Osteocyte (in vitro differentiated cells): ENCODE measurements at regions not wholly inside any gene's neighbourhood (a gene's known extent, or its start where the extent isn't known, plus 50 kb on each side); places are given as distances from the start of the nearest gene placed in this dataset.

Experiments
- DNase-seq: peaks from one replicate; pipeline ENCODE4 v3.0.0; 2021; ENCODE audit warnings: mixed read lengths; ENCODE audit not compliant: unreplicated experiment; ENCODE audit errors: extremely low spot score
- H3K27ac Mint-ChIP-seq: one replicate; pipeline ENCODE4 v1.8.0; 2021; ENCODE audit warnings: mild to moderate bottlenecking, mixed read lengths; ENCODE audit not compliant: unreplicated experiment
- H3K27me3 Mint-ChIP-seq: one replicate; pipeline ENCODE4 v1.8.0; 2021; ENCODE audit warnings: mixed read lengths; ENCODE audit not compliant: unreplicated experiment
- H3K36me3 Mint-ChIP-seq: one replicate; pipeline ENCODE4 v1.8.0; 2021; ENCODE audit warnings: mixed read lengths; ENCODE audit not compliant: unreplicated experiment
- H3K4me1 Mint-ChIP-seq: one replicate; pipeline ENCODE4 v1.8.0; 2021; ENCODE audit warnings: mixed read lengths; ENCODE audit not compliant: unreplicated experiment
- H3K4me3 Mint-ChIP-seq: one replicate; pipeline ENCODE4 v1.8.0; 2021; ENCODE audit warnings: mild to moderate bottlenecking, moderate library complexity, mixed read lengths; ENCODE audit not compliant: unreplicated experiment
- H3K9me3 Mint-ChIP-seq: one replicate; pipeline ENCODE4 v1.8.0; 2021; ENCODE audit warnings: mixed read lengths; ENCODE audit not compliant: unreplicated experiment
- TF ChIP-seq, protein P1 (sequence below): fragments of 200-600 bp; sonication (generic); IDR thresholded peaks from 2 replicates; pipeline ENCODE4 v1.5.0; 2021; ENCODE audit warnings: antibody characterized with exemption, mild to moderate bottlenecking, moderate library complexity

DNA sequence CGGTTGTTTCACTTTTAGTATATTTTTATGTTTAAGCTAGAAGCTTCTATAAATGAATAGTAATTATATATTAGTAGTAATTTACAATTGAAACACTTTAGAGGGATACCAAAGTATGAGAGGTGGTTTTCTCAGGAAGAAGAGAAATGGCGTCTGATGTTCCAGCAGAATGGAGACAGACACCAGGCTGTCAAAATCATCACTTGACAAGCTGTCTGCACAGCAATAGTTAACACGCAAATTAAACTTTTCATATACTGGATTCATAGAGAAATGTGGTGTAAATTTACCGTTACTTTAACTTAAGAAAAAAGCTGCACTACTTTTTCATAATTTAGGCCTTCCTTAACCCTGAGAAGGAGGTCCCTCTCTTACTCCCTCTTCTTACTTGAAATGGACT is 82.6 kb downstream of the FAM217A start:
- H3K4me3 Mint-ChIP-seq = no peak overlapping the region
- H3K36me3 Mint-ChIP-seq = no peaks in the 10 kb centered on the region
- TF ChIP-seq, protein P1, sequence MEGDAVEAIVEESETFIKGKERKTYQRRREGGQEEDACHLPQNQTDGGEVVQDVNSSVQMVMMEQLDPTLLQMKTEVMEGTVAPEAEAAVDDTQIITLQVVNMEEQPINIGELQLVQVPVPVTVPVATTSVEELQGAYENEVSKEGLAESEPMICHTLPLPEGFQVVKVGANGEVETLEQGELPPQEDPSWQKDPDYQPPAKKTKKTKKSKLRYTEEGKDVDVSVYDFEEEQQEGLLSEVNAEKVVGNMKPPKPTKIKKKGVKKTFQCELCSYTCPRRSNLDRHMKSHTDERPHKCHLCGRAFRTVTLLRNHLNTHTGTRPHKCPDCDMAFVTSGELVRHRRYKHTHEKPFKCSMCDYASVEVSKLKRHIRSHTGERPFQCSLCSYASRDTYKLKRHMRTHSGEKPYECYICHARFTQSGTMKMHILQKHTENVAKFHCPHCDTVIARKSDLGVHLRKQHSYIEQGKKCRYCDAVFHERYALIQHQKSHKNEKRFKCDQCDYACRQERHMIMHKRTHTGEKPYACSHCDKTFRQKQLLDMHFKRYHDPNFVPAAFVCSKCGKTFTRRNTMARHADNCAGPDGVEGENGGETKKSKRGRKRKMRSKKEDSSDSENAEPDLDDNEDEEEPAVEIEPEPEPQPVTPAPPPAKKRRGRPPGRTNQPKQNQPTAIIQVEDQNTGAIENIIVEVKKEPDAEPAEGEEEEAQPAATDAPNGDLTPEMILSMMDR = no peak
- no peak for DNase-seq
- H3K4me1 Mint-ChIP-seq = peaks cover 27% of the 10 kb centered on the region
- H3K27me3 Mint-ChIP-seq = no peaks in the 10 kb centered on the region
- H3K9me3 Mint-ChIP-seq = no peaks in the 10 kb centered on the region
- peak overlapping the region; percentile 93 for H3K27ac Mint-ChIP-seq

DNA sequence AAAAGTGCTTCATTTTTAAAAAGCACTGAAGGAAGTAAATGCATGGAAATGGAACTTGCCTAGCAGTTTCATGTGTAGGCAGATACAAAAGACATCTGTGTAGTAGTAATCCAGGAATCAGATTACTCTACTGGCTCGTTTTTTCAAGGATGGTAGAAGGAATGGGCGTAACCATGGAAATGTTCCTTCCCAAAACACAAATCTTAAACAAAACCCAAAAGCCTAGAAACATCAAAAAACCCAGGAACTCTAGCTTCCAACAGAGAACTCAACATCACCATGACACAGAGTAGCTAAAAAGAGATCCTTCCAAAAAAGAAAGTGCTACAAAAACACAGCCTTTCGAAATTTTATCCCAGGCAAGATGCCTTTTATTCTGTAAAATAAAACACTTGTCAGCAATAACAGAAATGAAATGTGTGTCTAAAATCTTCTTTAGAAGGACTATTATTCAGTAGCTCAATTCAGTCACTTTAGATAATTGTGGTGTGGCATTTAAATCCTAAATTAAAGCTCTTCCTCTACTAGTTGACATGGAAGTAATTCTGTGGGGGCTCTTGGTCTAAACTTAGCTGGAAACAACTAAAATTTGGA is 81.7 kb downstream of the FAM217A start:
- no peak for DNase-seq
- Mint-ChIP-seq H3K36me3 (no peaks in the 10 kb centered on the region), H3K4me1 (peaks cover 27% of the 10 kb centered on the region), H3K4me3 (peak overlapping the region; percentile 33), H3K27me3 (no peaks in the 10 kb centered on the region), H3K27ac (peak overlapping the region; percentile 93), H3K9me3 (no peaks in the 10 kb centered on the region)
- TF ChIP-seq, protein P1 = no peak

DNA sequence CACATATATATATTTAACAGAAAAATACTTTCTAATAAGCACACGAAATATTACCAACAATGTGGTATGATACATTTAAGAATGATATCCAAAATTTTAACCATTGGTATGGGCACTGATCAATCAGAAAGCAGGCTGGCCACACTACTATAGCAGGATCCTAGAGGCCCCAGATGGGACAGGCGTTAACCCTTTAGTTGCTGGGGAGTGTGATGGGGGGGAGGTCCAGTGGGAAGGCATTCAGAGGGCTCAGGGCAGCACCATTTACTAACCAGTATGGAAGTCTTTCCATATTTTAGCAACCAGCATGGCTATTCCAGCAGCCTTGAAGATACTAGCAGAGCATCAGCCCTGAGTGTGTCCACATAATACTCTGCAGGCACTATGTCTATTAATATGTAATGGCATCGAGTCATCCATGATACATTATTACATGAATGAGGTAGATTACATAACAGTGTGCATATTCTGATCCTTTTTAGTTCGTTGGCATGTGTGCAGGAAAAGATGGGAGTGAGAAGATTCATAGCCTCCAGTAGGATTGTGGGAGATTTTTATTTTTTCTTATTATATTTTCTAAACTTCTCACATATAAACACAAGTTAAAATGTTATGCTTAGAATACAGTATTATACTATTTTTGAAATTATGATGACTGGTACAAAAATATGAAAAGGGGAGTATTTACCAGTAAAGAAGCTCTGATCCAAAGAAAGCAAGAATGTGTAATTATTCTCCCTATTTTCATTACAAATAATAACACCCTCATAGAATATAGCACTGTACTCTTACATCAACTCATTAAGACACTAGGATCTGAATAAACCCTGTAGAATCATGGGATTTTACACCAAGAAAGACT is 78.9 kb downstream of the FAM217A start:
- no peaks in the 10 kb centered on the region for H3K9me3 Mint-ChIP-seq
- TF ChIP-seq, protein P1 = no peak
- H3K36me3 Mint-ChIP-seq = no peaks in the 10 kb centered on the region
- no peaks in the 10 kb centered on the region for H3K27me3 Mint-ChIP-seq
- no peak overlapping the region for H3K4me3 Mint-ChIP-seq
- peaks cover 20% of the 10 kb centered on the region for H3K4me1 Mint-ChIP-seq
- no peak overlapping the region for H3K27ac Mint-ChIP-seq
- no peak for DNase-seq

DNA sequence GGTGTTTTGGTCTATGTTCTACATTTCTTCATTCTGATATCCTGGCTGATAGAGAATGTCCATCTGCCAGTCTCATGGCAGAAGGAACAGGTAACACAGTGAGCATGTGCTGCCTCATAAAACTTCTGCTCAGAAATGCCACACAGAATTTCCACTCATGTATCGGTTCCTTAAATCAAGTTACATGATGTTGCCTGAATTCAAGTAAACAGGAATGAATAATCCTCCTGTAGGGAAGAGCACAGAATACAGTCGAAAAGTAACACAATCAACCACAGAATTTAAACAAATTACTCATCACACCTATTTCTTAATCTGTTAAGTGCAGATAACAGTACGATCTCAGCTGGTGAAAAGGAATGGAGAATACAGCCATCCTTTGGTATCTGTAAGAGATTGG is 74.7 kb downstream of the FAM217A start:
- TF ChIP-seq, protein P1 = no peak
- H3K27me3 Mint-ChIP-seq = no peaks in the 10 kb centered on the region
- H3K36me3 Mint-ChIP-seq = no peaks in the 10 kb centered on the region
- no peak for DNase-seq
- H3K4me1 Mint-ChIP-seq = peaks cover 7% of the 10 kb centered on the region
- no peak overlapping the region for H3K27ac Mint-ChIP-seq
- H3K9me3 Mint-ChIP-seq = no peaks in the 10 kb centered on the region
- H3K4me3 Mint-ChIP-seq = no peak overlapping the region

DNA sequence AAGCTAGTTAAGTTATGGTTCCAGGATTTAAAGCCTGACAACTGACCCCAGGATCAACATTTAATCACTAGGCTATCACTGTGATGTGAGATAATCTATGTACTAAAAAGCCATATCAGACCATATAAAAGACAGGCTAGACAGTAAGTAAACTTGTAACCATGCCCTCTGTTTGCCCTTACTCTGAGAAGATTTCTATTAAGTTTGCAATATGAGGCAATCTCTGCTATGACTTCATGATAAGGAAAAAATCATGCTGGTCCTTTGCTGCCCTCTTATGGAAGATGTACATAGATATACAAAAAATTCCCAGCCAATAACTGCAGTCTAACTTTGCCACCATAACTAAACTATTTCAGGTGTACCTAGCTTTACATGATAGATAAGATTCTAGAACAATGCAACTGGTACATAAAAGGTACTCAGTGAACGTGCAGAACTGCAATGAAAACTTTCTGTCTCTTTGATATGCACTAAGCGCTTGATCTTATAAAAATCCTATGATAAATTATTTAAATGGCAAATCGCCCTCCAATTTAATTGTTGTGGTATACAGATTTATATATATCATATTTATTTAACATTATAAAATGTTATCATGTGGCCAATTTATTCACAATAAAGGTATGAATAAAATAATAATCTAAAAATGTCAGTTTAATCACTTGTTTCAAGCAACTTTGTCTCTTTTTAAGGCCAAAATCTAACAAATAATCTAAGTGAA is 70.5 kb downstream of the FAM217A start:
- TF ChIP-seq, protein P1 = peak; percentile 71
- Mint-ChIP-seq H3K27me3 (no peaks in the 10 kb centered on the region), H3K4me1 (peaks cover 20% of the 10 kb centered on the region), H3K9me3 (peaks cover 7% of the 10 kb centered on the region), H3K4me3 (no peak overlapping the region), H3K36me3 (peaks cover 16% of the 10 kb centered on the region), H3K27ac (peak overlapping the region; percentile 86)
- DNase-seq = no peak
